AG08396 (cell line): ENCODE measurements at regions not wholly inside any gene's neighbourhood (a gene's known extent, or its start where the extent isn't known, plus 50 kb on each side); places are given as distances from the start of the nearest gene placed in this dataset.
"Not testable (repeated sequence)": the region's sequence is repeated elsewhere in the genome, so short reads cannot be mapped to it uniquely, and the experiment has no call there.

Experiments
- DNase-seq: peaks from one replicate; pipeline ENCODE4 v3.0.0; 2012; ENCODE audit warnings: low spot score, mixed read lengths

DNA sequence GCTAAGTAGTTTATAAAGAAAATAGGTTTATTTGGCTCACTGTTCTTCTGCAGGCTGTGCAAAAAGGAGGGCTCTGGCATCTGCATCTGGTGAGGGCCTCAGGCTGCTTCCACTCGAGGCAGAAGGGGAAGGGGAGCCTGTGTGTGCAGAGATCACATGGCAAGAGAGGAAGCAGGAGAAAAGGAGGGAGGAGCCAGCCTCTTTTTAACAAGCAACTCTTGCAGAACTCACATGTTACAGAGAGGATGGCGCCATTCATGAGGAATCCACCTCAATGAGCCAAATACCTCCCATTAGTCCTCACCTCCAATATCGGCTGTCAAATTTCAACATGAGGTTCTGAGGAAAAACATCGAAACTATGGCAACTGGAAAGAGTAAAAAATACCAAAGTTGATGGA lies 666.6 kb upstream of the SLC35B3 start:
- no peak for DNase-seq

DNA sequence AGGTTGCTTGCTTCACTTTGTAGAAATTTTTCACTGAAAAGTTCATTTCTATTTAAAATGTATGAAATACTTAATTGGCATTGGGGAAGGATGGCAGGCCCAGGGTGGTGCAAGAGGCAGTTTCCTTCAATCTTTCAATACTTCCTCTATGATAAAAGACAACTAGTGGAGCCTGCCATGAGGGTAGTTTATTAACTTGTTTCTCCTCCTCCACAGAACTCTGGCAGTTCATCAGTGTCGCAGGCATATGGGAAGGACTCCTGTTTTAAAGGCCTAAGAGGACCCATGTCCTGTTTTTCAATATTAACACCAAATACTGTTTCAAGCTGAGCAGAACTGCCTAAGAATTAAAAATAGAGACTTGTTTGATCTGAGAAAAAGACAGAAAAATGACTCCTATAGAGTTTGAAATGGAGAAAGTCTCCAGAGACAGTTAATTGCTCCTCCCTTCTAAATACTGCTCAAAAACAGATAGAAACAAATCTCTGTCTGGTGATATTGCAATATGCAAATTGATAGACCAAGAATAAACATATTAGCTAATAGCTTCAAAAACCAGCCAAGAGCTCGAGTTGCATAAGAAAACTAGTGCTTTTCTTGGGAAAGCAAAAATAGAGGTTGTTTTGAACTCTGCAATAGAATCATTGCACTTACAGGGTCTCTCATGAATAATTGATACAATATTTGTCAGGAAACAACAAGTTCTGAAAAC lies 665.7 kb upstream of the SLC35B3 start:
- DNase-seq, result no peak

DNA sequence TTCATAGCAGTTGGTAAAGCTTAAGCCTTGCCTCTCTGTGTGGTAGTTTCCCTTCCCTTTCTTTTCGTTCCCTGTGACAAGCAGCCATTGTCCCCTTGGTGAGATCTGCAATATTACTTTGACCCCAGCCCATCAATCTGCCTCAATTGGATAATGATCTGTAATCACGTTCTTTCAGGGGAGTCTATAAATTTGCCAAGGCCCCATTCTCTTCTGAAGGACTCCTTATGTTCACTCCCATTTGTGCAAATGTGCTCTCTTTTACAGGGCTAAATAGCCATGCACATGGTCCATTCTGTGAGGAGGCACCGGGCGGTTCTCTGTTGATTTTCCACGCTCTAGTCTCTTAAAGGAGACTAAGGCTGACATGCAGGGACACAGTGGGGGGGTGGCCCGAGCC lies 660.4 kb upstream of the SLC35B3 start:
- DNase-seq, result no peak

DNA sequence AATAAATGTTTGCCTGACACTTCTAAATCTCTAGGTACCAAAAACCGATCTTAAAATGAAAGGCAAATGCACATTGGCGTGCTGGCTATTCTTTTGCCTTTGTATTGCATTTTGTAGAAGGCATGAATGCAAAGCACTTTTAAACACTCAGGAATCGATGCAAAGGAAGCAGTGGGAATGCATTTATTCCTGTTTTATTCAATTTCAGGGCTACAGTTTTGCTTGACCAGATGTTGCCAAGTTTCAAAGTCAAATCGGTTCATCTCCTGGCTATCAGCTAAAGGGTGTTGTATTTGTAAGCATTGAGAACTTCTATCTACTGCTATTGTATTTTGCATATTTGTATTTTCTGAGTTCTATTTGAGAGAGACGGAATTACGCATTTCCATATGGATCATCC lies 659.8 kb upstream of the SLC35B3 start:
- DNase-seq, result no peak

GRCh38 chr6:9089724-9090123 lies 654.4 kb upstream of the SLC35B3 start:
- DNase-seq, result no peak

DNA sequence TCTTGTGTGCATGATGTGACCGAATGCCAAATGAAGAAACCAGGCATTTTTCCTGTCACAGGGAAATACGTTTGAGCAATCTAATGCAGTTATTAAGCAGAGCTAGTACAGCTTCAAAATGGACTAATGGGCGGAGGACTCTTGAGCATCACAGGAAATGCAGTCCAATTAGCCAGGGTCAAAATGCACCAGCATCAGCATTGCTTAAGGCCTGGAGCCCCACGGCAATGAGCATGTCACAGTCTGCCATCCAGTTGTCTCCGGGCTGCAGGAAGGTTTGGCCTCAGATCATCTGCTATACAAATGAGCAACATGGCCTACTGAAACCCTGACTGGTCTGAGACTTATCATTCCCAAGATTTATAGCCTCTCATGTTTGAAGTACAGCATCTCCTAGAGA lies 652.1 kb upstream of the SLC35B3 start:
- no peak for DNase-seq

DNA sequence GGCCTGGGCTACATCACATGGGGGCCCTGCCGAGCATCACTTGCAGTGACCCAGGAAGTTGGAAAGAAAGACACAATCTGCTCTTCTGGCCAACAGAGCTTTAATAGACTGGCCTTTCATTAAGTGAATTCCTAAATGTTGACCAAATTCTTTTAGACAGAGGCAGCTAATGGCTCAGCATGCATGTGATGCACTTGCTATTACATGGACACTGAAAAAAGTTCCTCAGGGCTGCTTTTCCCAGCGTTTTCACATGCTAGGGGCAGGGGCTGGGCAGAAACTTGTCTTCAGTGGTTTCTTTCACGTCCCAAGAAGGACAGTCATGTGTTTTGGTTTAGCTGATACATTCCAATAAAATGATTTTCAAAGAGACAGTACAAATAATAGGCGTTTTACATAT lies 651.0 kb upstream of the SLC35B3 start:
- DNase-seq, result no peak

DNA sequence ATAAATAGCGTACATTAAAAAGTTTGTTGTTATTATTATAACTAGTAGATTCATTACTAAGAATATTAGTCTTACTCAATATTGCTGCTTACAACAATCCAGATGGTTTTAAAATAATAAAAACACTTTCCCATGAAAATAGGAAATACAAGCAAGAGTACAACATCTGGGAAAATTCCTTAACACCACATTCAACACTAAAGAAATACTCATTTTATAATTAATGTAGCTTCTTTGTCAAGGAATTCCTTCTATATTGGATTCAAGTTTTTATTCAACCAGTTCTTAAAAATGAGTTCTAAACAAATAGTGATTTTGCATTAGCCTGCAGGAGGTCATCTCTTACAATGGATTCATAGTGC lies 650.3 kb upstream of the SLC35B3 start:
- no peak for DNase-seq

DNA sequence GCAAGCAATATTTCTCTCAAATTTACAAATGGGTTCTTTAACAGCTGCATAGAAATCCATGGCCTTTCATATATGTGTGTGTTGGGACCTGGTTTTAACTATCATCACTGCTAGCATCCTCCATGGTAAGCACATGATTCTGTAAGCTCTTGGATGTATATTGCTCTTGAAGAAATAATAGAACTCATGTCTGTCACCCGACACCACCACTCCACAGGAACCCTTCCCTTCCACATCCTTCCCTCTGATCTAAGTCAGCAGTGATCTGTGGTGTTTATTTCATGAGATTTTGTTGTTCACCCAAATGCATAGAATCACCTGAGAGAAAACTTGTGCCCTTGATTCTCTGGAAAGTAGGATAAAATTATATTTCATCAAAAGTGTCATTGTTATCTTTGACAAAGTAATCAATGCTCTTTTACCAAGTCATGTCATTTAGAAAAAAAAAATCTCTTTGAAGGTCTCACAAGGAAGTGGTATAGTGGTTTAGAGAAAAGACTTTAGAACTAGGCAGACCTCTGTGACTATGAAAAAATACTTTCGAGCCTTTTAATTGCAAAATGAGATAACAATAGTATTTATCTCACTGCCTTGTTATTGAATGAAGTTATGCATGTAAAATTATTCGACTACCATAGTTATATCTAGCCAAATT lies 649.8 kb upstream of the SLC35B3 start:
- no peak for DNase-seq

GRCh38 chr6:9083108-9083507 lies 647.8 kb upstream of the SLC35B3 start:
- DNase-seq, result no peak

GRCh38 chr6:9066726-9067125 lies 631.4 kb upstream of the SLC35B3 start:
- no peak for DNase-seq

DNA sequence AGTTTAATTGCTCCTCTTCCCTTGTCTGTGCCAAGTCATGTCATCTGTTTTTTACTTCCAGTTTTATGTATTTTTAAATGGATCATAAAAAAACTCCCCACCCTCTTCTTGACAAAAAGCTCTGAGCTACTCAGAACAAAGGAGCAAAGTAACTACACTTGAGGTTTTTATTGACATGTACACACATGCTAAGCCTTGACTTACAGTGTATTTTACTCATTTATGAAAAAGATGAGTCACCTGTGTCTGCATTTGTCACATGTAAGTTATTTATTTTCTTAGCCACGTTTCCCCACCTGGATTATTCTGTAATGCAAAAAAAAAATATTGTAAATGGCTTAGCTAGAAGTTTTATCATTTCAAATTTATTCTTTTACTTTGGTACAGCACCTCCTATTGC lies 628.8 kb upstream of the SLC35B3 start:
- DNase-seq, result no peak

DNA sequence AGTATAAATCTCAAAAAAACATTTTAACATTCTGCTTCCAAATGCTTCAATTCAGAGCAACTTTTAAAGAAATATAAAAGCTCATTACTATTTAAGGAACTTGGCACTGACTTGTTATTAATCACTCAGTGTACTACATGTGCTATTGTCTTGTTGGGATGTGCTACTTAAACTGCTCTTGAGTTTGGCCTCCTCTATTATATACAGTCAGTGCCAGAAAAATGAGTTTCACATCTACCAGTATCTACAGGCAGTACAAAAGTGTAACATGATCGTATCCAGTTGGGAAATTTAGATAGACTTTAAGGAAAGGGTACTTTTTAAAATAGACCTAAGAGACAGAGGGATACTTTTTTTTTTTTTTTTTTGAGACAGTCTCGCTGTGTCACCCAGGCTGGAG lies 627.3 kb upstream of the SLC35B3 start:
- no peak for DNase-seq

GRCh38 chr6:9057937-9058336 lies 622.6 kb upstream of the SLC35B3 start:
- no peak for DNase-seq

- no peak for DNase-seq
These were observed 621.2 kb upstream of the SLC35B3 start for GRCh38 chr6:9056556-9056955.

- DNase-seq, result no peak
These were observed 609.1 kb upstream of the SLC35B3 start for GRCh38 chr6:9044426-9044825.

GRCh38 chr6:9040718-9041117 lies 605.4 kb upstream of the SLC35B3 start:
- no peak for DNase-seq

DNA sequence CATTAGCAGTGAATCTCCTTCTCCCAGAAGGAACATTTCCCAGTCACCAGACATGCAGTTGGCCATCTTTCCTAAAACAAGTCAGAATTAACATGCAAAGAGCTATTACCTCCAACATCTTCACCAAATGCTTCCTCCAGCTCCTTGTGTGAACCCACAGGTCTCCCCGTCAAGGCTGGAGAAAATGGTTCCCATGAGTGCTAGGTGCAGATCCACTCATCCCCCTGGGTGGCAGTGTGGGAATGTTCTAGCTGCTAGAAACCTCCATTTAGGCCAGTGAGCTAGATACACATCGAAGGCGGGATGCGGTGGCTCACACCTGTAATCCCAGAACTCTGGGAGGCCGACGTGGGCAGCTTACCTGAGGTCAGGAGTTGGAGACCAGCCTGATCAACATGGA lies 603.9 kb upstream of the SLC35B3 start:
- no peak for DNase-seq

- DNase-seq, result no peak
These were observed 592.7 kb upstream of the SLC35B3 start for GRCh38 chr6:9028086-9028485.

DNA sequence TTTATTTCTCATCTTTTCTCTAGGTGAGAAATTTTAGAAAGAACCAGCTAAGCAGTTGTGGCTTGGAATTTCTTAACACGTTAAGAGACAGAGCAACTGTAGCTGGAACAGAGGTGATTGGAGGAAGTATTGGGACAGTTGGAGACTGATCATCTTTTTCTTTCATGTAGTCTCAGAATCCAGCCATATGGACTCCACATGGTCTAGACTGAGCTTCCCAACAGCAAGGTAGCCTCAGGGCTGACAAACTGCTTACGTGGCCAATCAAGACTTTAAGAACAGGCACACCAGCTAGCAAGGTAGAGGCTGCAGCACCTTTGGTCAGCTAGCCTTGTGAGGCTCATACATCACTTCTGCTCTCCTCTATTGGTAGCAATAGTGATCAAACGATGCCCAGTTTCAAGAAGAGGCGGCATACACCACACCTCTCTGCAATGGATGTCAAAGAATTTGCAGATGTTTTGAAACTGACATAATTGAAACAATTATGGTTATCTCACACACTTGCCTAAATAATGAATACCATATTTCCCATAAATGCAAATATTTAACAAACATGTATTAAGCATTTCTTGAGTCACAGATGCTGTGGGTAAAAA lies 590.5 kb upstream of the SLC35B3 start:
- DNase-seq, result no peak

- DNase-seq, result no peak
These were observed 589.9 kb upstream of the SLC35B3 start for GRCh38 chr6:9025228-9025627.

GRCh38 chr6:9024246-9024645 lies 588.9 kb upstream of the SLC35B3 start:
- not testable (repeated sequence) for DNase-seq

- DNase-seq, result no peak
These were observed 584.7 kb upstream of the SLC35B3 start for GRCh38 chr6:9020001-9020400.

GRCh38 chr6:9009931-9010330 lies 574.6 kb upstream of the SLC35B3 start:
- DNase-seq, result no peak
